H1 (cell line): ENCODE measurements at regions not wholly inside any gene's neighbourhood (a gene's known extent, or its start where the extent isn't known, plus 50 kb on each side); places are given as distances from the start of the nearest gene placed in this dataset.

Experiments used
- TBP ChIP-seq: IDR thresholded peaks from 2 replicates; pipeline ENCODE4 v1.6.1; 2011; ENCODE audit warnings: low read depth, low read length, improper control_type of control experiment
- TF ChIP-seq, protein P1 (sequence below), 3 experiments: IDR thresholded peaks; 1 replicate in 2 of 3; 2 replicates in 1 of 3; pipeline versions ENCODE4 v1.5.1 to v1.6.1; 2011; ENCODE audit warnings: low read length in 3 of 3, mild to moderate bottlenecking in 3 of 3, inconsistent platforms in 2 of 3, low read depth in 1 of 3, moderate library complexity in 1 of 3; ENCODE audit not compliant: insufficient read depth in 1 of 3; ENCODE audit errors: control extremely low read depth in 1 of 3
- TF ChIP-seq, protein P2 (sequence below): fragments of 300-600 bp; sonication (generic); IDR thresholded peaks from 2 replicates; pipeline ENCODE4 v1.7.1; 2012; ENCODE audit warnings: low read length, moderate library complexity, mild to moderate bottlenecking, inconsistent platforms; ENCODE audit not compliant: insufficient replicate concordance

DNA sequence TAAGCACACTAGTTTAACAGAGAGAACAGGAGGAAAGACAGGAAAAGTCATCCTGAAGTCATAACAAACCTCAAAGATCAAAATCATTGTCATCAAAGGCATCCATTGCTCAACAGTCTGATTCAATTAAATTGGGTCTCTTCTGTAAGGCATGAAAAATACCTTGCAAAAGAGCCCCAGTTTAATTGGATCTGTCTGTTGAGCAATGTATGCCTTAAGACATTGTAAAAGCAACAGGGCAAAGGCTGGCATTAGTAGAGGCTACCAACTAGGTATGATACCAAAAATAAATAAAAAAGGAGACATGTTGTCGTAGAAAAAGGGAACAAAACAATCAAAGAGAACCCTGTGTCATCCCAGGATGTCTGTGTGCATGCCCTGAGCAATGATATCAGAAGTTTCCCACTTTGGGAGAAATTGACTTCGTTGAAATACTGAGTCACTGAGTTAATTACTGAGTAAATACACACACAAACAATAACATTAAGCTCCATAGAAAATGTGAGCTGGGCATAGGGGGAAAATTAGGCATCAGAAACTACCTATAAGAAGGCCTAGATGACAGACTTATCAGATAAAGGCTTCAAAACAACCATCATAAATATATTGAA, 1013.8 kb upstream of the CITED2 start (continued):
- TF ChIP-seq, protein P1, sequence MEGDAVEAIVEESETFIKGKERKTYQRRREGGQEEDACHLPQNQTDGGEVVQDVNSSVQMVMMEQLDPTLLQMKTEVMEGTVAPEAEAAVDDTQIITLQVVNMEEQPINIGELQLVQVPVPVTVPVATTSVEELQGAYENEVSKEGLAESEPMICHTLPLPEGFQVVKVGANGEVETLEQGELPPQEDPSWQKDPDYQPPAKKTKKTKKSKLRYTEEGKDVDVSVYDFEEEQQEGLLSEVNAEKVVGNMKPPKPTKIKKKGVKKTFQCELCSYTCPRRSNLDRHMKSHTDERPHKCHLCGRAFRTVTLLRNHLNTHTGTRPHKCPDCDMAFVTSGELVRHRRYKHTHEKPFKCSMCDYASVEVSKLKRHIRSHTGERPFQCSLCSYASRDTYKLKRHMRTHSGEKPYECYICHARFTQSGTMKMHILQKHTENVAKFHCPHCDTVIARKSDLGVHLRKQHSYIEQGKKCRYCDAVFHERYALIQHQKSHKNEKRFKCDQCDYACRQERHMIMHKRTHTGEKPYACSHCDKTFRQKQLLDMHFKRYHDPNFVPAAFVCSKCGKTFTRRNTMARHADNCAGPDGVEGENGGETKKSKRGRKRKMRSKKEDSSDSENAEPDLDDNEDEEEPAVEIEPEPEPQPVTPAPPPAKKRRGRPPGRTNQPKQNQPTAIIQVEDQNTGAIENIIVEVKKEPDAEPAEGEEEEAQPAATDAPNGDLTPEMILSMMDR (IDR thresholded peaks at IDR 0.05; ENCODE audit: control extremely low read depth in 1 of 3, insufficient read depth in 1 of 3, low read depth in 1 of 3, low read length in 3 of 3) = no peak
- TF ChIP-seq, protein P2, sequence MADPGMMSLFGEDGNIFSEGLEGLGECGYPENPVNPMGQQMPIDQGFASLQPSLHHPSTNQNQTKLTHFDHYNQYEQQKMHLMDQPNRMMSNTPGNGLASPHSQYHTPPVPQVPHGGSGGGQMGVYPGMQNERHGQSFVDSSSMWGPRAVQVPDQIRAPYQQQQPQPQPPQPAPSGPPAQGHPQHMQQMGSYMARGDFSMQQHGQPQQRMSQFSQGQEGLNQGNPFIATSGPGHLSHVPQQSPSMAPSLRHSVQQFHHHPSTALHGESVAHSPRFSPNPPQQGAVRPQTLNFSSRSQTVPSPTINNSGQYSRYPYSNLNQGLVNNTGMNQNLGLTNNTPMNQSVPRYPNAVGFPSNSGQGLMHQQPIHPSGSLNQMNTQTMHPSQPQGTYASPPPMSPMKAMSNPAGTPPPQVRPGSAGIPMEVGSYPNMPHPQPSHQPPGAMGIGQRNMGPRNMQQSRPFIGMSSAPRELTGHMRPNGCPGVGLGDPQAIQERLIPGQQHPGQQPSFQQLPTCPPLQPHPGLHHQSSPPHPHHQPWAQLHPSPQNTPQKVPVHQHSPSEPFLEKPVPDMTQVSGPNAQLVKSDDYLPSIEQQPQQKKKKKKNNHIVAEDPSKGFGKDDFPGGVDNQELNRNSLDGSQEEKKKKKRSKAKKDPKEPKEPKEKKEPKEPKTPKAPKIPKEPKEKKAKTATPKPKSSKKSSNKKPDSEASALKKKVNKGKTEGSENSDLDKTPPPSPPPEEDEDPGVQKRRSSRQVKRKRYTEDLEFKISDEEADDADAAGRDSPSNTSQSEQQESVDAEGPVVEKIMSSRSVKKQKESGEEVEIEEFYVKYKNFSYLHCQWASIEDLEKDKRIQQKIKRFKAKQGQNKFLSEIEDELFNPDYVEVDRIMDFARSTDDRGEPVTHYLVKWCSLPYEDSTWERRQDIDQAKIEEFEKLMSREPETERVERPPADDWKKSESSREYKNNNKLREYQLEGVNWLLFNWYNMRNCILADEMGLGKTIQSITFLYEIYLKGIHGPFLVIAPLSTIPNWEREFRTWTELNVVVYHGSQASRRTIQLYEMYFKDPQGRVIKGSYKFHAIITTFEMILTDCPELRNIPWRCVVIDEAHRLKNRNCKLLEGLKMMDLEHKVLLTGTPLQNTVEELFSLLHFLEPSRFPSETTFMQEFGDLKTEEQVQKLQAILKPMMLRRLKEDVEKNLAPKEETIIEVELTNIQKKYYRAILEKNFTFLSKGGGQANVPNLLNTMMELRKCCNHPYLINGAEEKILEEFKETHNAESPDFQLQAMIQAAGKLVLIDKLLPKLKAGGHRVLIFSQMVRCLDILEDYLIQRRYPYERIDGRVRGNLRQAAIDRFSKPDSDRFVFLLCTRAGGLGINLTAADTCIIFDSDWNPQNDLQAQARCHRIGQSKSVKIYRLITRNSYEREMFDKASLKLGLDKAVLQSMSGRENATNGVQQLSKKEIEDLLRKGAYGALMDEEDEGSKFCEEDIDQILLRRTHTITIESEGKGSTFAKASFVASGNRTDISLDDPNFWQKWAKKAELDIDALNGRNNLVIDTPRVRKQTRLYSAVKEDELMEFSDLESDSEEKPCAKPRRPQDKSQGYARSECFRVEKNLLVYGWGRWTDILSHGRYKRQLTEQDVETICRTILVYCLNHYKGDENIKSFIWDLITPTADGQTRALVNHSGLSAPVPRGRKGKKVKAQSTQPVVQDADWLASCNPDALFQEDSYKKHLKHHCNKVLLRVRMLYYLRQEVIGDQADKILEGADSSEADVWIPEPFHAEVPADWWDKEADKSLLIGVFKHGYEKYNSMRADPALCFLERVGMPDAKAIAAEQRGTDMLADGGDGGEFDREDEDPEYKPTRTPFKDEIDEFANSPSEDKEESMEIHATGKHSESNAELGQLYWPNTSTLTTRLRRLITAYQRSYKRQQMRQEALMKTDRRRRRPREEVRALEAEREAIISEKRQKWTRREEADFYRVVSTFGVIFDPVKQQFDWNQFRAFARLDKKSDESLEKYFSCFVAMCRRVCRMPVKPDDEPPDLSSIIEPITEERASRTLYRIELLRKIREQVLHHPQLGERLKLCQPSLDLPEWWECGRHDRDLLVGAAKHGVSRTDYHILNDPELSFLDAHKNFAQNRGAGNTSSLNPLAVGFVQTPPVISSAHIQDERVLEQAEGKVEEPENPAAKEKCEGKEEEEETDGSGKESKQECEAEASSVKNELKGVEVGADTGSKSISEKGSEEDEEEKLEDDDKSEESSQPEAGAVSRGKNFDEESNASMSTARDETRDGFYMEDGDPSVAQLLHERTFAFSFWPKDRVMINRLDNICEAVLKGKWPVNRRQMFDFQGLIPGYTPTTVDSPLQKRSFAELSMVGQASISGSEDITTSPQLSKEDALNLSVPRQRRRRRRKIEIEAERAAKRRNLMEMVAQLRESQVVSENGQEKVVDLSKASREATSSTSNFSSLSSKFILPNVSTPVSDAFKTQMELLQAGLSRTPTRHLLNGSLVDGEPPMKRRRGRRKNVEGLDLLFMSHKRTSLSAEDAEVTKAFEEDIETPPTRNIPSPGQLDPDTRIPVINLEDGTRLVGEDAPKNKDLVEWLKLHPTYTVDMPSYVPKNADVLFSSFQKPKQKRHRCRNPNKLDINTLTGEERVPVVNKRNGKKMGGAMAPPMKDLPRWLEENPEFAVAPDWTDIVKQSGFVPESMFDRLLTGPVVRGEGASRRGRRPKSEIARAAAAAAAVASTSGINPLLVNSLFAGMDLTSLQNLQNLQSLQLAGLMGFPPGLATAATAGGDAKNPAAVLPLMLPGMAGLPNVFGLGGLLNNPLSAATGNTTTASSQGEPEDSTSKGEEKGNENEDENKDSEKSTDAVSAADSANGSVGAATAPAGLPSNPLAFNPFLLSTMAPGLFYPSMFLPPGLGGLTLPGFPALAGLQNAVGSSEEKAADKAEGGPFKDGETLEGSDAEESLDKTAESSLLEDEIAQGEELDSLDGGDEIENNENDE = no peak
- TF ChIP-seq TBP = no peak
